Fibroblast of lung (primary cell): ENCODE measurements at regions not wholly inside any gene's neighbourhood (a gene's known extent, or its start where the extent isn't known, plus 50 kb on each side); places are given as distances from the start of the nearest gene placed in this dataset.

Experiments used
- CTCF ChIP-seq, 2 donors: IDR thresholded peaks in 1 of 2; conservative IDR thresholded peaks in 1 of 2; 1 replicate in 1 of 2; 2 replicates in 1 of 2; pipeline ENCODE4 v1.5.1; 2011 to 2012; ENCODE audit warnings: low read length in 2 of 2, control low read depth in 1 of 2, inconsistent platforms in 1 of 2, low read depth in 1 of 2, mild to moderate bottlenecking in 1 of 2
- EZH2 ChIP-seq: IDR thresholded peaks from 2 replicates; pipeline ENCODE4 v1.5.1; 2012; ENCODE audit warnings: low read length, control low read depth, mild to moderate bottlenecking; ENCODE audit errors: missing control alignments

GRCh38 chr10:130737621-130738020 is 573.9 kb downstream of the TCERG1L start:
- TF ChIP-seq CTCF (conservative IDR thresholded peaks at IDR 0.05 in 1 of 2, IDR thresholded peaks at IDR 0.05 in 1 of 2; ENCODE audit: low read depth in 1 of 2, low read length in 2 of 2): no peak
- TF ChIP-seq EZH2: no peak
